Stimulated activated naive B cell treated with anti-CD40 and anti-IgM and Interleukin-4, amounts not matched to agents 10 μg/mL and 1 μg/mL and 100 μg/mL, for 72 hours (primary cell): ENCODE measurements at regions not wholly inside any gene's neighbourhood (a gene's known extent, or its start where the extent isn't known, plus 50 kb on each side); places are given as distances from the start of the nearest gene placed in this dataset.

Experiments
- ATAC-seq, 2 donors: fragments of 150-1000 bp; cut with Tn5 transposase; replicated peaks; 2 replicates each; pipeline ENCODE4 v1.10.0; 2021; ENCODE audit warnings: moderate library complexity in 1 of 2
- DNase-seq: peaks from one replicate; pipeline ENCODE4 v3.0.0; 2021
- H3K27ac Mint-ChIP-seq: one replicate; pipeline ENCODE4 v1.8.0; 2022; ENCODE audit warnings: mild to moderate bottlenecking, mixed read lengths
- H3K27me3 Mint-ChIP-seq, 2 donors: one replicate each; pipeline ENCODE4 v1.8.0; 2022; ENCODE audit warnings: mixed read lengths in 2 of 2
- H3K36me3 Mint-ChIP-seq, 2 donors: one replicate each; pipeline ENCODE4 v1.8.0; 2022; ENCODE audit warnings: mixed read lengths in 2 of 2, mild to moderate bottlenecking in 1 of 2
- H3K4me1 Mint-ChIP-seq, 2 donors: one replicate each; pipeline ENCODE4 v1.8.0; 2022; ENCODE audit warnings: mixed read lengths in 2 of 2, mild to moderate bottlenecking in 1 of 2
- H3K4me3 Mint-ChIP-seq, 2 donors: one replicate each; pipeline ENCODE4 v1.8.0; 2022; ENCODE audit warnings: mild to moderate bottlenecking in 2 of 2, mixed read lengths in 2 of 2, moderate library complexity in 1 of 2
- H3K9me3 Mint-ChIP-seq, 2 donors: one replicate each; pipeline ENCODE4 v1.8.0; 2022; ENCODE audit warnings: mixed read lengths in 2 of 2, mild to moderate bottlenecking in 1 of 2

DNA sequence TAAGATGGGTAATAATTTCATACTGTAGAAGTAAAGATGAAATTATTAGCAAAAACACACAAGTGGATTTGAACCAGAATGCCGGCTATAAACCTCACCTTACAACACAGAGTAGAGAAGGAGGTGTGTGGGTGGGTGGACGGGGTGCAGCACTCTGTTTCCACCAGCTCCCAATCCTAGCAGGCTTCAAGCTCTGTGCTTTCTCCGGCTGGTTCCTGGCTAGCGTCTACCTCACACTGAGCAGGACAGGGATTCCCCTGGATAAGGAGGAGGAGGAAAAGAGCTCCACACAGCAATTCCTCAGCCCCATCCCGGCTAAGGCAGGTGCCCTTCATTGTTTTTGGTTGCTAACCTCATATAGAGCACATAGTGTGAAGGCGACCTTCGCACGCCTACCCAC lies 453.3 kb downstream of the C6orf118 start:
- DNase-seq (no peak), ATAC-seq (no peak)
- Mint-ChIP-seq H3K27ac (no peak overlapping the region), H3K4me1 (no peaks in the 10 kb centered on the region), H3K4me3 (no peak overlapping the region), H3K36me3 (no peaks in the 10 kb centered on the region), H3K9me3 (peaks cover 0 to 6% of the 10 kb centered on the region in 2 donors), H3K27me3 (no peaks in the 10 kb centered on the region)

DNA sequence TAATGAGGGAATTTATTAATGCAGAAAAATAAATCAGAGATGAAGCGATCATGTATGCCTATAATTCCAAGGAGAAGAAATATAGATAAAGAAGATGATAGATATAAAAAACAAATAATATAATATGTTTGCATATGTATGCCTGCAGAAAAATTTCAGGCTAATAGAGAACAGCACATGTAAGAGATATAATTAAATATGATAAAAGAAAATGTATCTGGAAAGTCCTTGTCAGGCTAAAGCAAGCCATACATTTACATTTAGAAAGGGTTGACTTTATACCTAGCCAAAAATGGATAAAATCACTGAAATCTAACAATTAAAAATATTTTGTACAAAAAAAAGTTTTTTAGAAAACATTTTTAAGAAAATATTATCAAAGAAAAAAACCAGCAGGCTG lies 454.1 kb downstream of the C6orf118 start:
- ATAC-seq = no peak
- Mint-ChIP-seq H3K4me1 (no peaks in the 10 kb centered on the region), H3K27me3 (no peaks in the 10 kb centered on the region), H3K4me3 (no peak overlapping the region), H3K9me3 (peaks cover 0 to 6% of the 10 kb centered on the region in 2 donors), H3K27ac (no peak overlapping the region), H3K36me3 (no peaks in the 10 kb centered on the region)
- DNase-seq = no peak

DNA sequence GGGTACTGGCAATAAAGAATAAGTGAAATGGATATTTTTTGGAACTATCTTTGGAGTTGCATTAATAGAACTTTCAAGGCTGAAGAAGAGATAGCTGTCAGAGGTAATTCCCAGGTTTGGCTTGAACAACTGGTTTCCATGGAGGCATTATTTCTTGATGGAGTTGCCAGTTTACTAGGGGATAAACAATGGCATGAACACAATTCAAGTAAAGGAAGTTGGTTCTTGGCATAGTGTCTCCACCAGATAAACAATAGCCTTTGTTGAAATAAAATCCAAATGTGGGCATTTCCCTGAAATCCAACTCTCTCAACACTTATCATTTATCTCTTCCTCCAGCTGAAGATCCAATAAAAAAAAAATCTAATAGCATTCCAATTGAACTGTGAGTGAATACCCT lies 454.9 kb downstream of the C6orf118 start:
- no peaks in the 10 kb centered on the region for H3K4me1 Mint-ChIP-seq
- no peak for ATAC-seq
- no peaks in the 10 kb centered on the region for H3K36me3 Mint-ChIP-seq
- H3K27ac Mint-ChIP-seq = no peak overlapping the region
- H3K27me3 Mint-ChIP-seq = no peaks in the 10 kb centered on the region
- peaks cover 0 to 6% of the 10 kb centered on the region in 2 donors for H3K9me3 Mint-ChIP-seq
- no peak overlapping the region for H3K4me3 Mint-ChIP-seq
- no peak for DNase-seq

DNA sequence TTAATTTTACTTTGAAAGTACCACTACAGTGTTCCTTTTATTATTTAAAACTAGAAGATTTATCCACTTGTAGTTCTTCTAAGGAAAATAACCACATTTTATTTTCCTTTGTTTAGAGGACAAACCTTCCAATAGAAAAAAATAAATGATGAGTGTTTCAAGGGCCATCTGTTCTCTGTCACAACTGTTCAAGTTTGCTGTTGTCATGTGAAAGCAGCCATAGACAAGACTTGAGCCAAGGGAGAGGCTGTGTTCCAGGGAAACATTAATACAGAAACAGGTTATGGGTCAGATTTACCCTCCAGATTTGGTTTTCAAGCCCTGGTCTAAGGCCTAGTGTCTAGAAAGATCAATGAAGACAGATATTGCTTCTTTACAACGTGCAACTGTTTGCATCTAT lies 463.6 kb downstream of the C6orf118 start:
- no peak for ATAC-seq
- Mint-ChIP-seq H3K36me3 (no peaks in the 10 kb centered on the region), H3K27me3 (no peaks in the 10 kb centered on the region), H3K4me3 (no peak overlapping the region), H3K9me3 (peaks cover 0 to 4% of the 10 kb centered on the region in 2 donors), H3K27ac (no peak overlapping the region), H3K4me1 (no peaks in the 10 kb centered on the region)
- DNase-seq = no peak

- DNase-seq (no peak), ATAC-seq (no peak)
- H3K27me3 Mint-ChIP-seq = no peaks in the 10 kb centered on the region
- H3K4me3 Mint-ChIP-seq = no peak overlapping the region
- no peaks in the 10 kb centered on the region for H3K4me1 Mint-ChIP-seq
- peaks cover 0 to 8% of the 10 kb centered on the region in 2 donors for H3K9me3 Mint-ChIP-seq
- no peak overlapping the region for H3K27ac Mint-ChIP-seq
- no peaks in the 10 kb centered on the region for H3K36me3 Mint-ChIP-seq
These were observed 467.3 kb downstream of the C6orf118 start for GRCh38 chr6:164842085-164842484.

- Mint-ChIP-seq H3K4me3 (no peak overlapping the region), H3K27me3 (no peaks in the 10 kb centered on the region), H3K9me3 (peaks cover 10% of the 10 kb centered on the region in 2 donors), H3K4me1 (no peaks in the 10 kb centered on the region), H3K27ac (no peak overlapping the region), H3K36me3 (no peaks in the 10 kb centered on the region)
- ATAC-seq (no peak), DNase-seq (no peak)
These were observed 471.3 kb downstream of the C6orf118 start for GRCh38 chr6:164838068-164838615.

DNA sequence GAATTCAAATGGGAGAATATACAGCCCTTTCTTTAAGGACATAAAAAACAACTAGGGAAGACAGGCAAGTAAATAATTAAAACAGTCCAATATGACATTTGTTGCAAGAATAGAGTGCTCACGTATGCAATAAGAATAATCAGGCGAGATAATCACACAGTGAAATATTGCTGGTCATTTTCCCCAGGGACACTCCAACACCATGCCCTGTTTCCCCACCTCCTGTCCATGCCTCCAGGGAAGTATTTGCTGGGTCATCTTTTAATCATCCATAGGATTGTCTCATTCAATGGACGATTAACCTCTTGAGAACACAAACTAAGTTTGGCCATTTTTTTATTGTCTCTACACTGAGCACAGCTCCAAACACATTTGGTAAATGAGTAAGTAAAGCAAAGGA lies 472.9 kb downstream of the C6orf118 start:
- DNase-seq = no peak
- Mint-ChIP-seq H3K27ac (no peak overlapping the region), H3K27me3 (no peaks in the 10 kb centered on the region), H3K9me3 (peaks cover 8 to 10% of the 10 kb centered on the region in 2 donors), H3K36me3 (no peaks in the 10 kb centered on the region), H3K4me3 (no peak overlapping the region), H3K4me1 (no peaks in the 10 kb centered on the region)
- no peak for ATAC-seq

- no peak overlapping the region for H3K27ac Mint-ChIP-seq
- H3K27me3 Mint-ChIP-seq = no peaks in the 10 kb centered on the region
- ATAC-seq (no peak), DNase-seq (no peak)
- H3K4me3 Mint-ChIP-seq = no peak overlapping the region
- H3K4me1 Mint-ChIP-seq = no peaks in the 10 kb centered on the region
- peaks cover 5 to 16% of the 10 kb centered on the region in 2 donors for H3K9me3 Mint-ChIP-seq
- H3K36me3 Mint-ChIP-seq = no peaks in the 10 kb centered on the region
These were observed 477.0 kb downstream of the C6orf118 start for GRCh38 chr6:164832410-164832809.

DNA sequence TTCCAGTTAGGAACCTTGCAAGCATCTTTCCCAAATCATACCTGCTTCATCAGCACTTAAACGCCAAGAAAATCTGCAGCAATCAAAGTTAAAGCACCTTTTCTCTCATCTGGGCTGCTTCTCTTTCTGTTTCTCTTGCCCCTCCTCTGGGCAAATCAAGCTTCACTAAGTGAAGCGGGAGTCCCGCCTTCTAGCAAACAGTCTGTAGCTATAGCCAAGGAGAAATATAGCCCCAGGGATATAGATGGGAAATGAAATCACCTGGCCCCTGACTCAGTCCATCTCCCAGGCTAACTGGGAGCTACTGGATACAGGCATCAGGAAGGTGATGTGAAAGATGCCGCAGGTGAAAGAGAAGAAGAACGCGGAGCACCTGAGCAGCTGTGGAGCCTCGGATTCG lies 481.9 kb downstream of the C6orf118 start:
- no peak overlapping the region for H3K4me3 Mint-ChIP-seq
- ATAC-seq (no peak), DNase-seq (no peak)
- no peaks in the 10 kb centered on the region for H3K4me1 Mint-ChIP-seq
- no peaks in the 10 kb centered on the region for H3K27me3 Mint-ChIP-seq
- H3K36me3 Mint-ChIP-seq = no peaks in the 10 kb centered on the region
- peaks cover 4 to 11% of the 10 kb centered on the region in 2 donors for H3K9me3 Mint-ChIP-seq
- H3K27ac Mint-ChIP-seq = no peak overlapping the region

DNA sequence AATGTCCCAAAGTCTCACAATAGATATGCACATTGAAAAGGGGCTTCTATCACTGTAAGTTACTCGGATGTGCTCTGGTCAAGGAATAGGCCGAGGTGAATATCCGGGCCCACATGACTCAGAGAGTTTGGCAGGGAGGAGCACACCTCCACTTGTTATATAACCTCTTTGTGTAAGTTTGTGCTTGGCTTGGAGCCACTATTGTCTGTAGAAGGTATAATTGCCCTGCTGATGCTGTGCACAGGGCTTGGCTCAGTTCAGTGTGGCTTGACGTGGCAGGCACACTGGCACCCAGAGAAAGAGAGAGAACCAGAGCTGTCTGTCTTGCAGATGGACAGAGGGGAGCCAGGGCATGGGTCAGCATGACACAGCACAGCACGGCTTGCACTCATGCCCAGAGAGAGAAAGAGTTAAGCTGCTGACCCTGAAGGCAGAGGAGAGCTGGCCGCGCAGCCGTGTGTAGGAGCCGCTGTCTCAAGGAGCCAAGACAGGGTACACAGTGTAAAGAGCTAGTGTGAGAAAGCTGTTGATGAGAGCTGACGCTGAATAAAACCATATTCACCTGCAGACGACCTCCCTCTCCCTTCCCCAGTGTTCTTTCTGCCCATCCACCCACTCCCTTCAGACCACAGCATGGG lies 482.5 kb downstream of the C6orf118 start:
- Mint-ChIP-seq H3K27ac (no peak overlapping the region), H3K36me3 (no peaks in the 10 kb centered on the region), H3K9me3 (peaks cover 7 to 14% of the 10 kb centered on the region in 2 donors), H3K4me3 (no peak overlapping the region), H3K4me1 (no peaks in the 10 kb centered on the region), H3K27me3 (no peaks in the 10 kb centered on the region)
- DNase-seq = no peak
- peak in 1 of 2 donors; percentile 21 for ATAC-seq

DNA sequence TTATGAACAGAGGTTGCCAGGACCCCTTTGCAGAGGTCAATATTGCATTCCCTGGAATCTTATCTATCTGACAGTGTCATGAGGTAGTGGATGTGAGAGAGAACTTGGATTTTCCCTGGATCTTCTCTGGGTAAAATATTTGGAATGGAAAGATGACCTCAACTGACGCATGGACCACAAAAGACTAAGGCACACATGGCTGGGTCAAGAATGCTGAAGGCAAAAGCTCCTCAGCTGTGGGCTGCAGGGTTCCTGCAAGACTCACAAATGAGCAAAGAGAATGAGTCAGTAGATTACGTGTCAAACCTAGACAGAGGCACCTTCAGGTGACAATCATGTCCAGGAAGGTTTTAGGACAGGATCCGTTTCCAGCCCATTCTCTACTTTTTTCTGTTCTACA lies 484.0 kb downstream of the C6orf118 start:
- H3K4me3 Mint-ChIP-seq = no peak overlapping the region
- no peak overlapping the region for H3K27ac Mint-ChIP-seq
- DNase-seq (no peak), ATAC-seq (no peak)
- H3K27me3 Mint-ChIP-seq = no peaks in the 10 kb centered on the region
- peaks cover 9 to 14% of the 10 kb centered on the region in 2 donors for H3K9me3 Mint-ChIP-seq
- no peaks in the 10 kb centered on the region for H3K36me3 Mint-ChIP-seq
- no peaks in the 10 kb centered on the region for H3K4me1 Mint-ChIP-seq

- no peak overlapping the region for H3K4me3 Mint-ChIP-seq
- no peak for ATAC-seq
- DNase-seq = no peak
- no peaks in the 10 kb centered on the region for H3K4me1 Mint-ChIP-seq
- peaks cover 12 to 16% of the 10 kb centered on the region in 2 donors for H3K9me3 Mint-ChIP-seq
- H3K27me3 Mint-ChIP-seq = no peaks in the 10 kb centered on the region
- H3K36me3 Mint-ChIP-seq = no peaks in the 10 kb centered on the region
- no peak overlapping the region for H3K27ac Mint-ChIP-seq
These were observed 491.7 kb downstream of the C6orf118 start for GRCh38 chr6:164817662-164818061.

GRCh38 chr6:164812706-164813105 lies 496.7 kb downstream of the C6orf118 start:
- H3K27me3 Mint-ChIP-seq = no peaks in the 10 kb centered on the region
- H3K4me1 Mint-ChIP-seq = no peaks in the 10 kb centered on the region
- no peak for ATAC-seq
- no peaks in the 10 kb centered on the region for H3K36me3 Mint-ChIP-seq
- DNase-seq = no peak
- H3K27ac Mint-ChIP-seq = no peak overlapping the region
- H3K9me3 Mint-ChIP-seq = peaks cover 21 to 25% of the 10 kb centered on the region in 2 donors
- H3K4me3 Mint-ChIP-seq = no peak overlapping the region

GRCh38 chr6:164807125-164807524 lies 502.3 kb downstream of the C6orf118 start:
- H3K9me3 Mint-ChIP-seq = peaks cover 19 to 20% of the 10 kb centered on the region in 2 donors
- no peak for DNase-seq
- no peak for ATAC-seq
- no peak overlapping the region for H3K4me3 Mint-ChIP-seq
- H3K36me3 Mint-ChIP-seq = no peaks in the 10 kb centered on the region
- H3K27me3 Mint-ChIP-seq = no peaks in the 10 kb centered on the region
- H3K27ac Mint-ChIP-seq = no peak overlapping the region
- H3K4me1 Mint-ChIP-seq = no peaks in the 10 kb centered on the region

DNA sequence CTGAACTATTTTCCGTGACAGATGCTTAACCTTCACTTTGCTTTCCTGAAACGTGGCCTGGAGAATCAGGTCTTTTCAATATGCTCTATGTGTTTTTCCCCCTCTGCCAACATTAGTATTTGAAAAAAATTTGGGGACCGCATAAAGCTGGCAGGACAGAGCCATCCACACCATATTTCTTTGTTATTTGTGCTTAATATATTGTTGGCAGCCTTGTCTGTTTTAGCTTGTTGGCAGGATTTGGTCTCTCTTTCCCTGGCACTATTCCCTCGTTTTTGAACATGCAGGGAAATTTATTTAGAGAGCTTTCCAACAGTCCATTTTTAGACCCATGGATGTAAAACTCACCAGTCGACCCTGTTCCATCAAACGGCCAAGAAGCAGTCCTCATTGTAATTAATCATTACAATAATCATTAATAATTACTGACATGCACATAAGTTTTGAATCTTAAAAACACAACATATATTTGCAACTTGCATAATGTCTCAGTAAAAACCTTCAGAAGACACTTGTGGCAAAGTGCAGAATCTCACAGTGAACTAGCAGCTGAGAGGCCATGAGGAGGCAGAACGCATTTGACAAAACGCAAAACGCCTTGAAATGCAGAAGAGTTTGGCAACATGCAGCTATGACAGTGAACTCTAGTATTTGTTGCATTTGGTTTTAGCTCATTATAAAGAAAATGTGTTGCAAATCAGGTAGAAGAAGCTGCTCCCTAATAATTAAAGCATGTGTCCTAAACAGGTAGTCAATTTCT lies 514.2 kb downstream of the C6orf118 start:
- Mint-ChIP-seq H3K9me3 (peaks cover 0 to 3% of the 10 kb centered on the region in 2 donors), H3K4me1 (no peaks in the 10 kb centered on the region), H3K36me3 (no peaks in the 10 kb centered on the region), H3K4me3 (no peak overlapping the region), H3K27me3 (no peaks in the 10 kb centered on the region), H3K27ac (no peak overlapping the region)
- ATAC-seq (no peak), DNase-seq (no peak)
